B cell (primary cell): ENCODE measurements at regions not wholly inside any gene's neighbourhood (a gene's known extent, or its start where the extent isn't known, plus 50 kb on each side); places are given as distances from the start of the nearest gene placed in this dataset.

Experiments used
- ATAC-seq: fragments of 200-7000 bp; cut with Tn5 transposase; one replicate; pipeline ENCODE4 v1.10.0; 2021; ENCODE audit warnings: low read depth, mild to moderate bottlenecking, moderate number of reproducible peaks, moderate library complexity
- CTCF ChIA-PET: fragments of 350-600 bp; sonication (Branson Sonifier 250); formaldehyde crosslinking; loops from one replicate; lab custom pipeline; 2021; ENCODE audit warnings: antibody characterized with exemption, inconsistent platforms; lab: Charles Lee
- POLR2A ChIA-PET: fragments of 350-600 bp; sonication (Branson Sonifier 250); formaldehyde crosslinking; loops from one replicate; lab custom pipeline; 2021; ENCODE audit warnings: antibody characterized with exemption; lab: Charles Lee
- DNase-seq: peaks from one replicate; pipeline ENCODE4 v3.0.0; 2013
- H2AFZ ChIP-seq: 2 replicates; pipeline ENCODE4 v1.6.1; 2012; ENCODE audit warnings: mild to moderate bottlenecking, low read depth, low read length; ENCODE audit not compliant: insufficient read depth, poor library complexity, severe bottlenecking
- H3K27ac ChIP-seq, 2 donors: 1 replicate in 1 of 2; 2 replicates in 1 of 2; pipeline ENCODE4 v1.5.1; 2012 to 2013; ENCODE audit warnings: low read length in 2 of 2, mild to moderate bottlenecking in 2 of 2, moderate library complexity in 1 of 2
- H3K27me3 ChIP-seq, 4 experiments: fragments of 200-600 bp in 1 of 4; sonication (generic) in 1 of 4; replicated peaks in 1 of 4; 1 replicate in 2 of 4; 2 replicates in 2 of 4; pipeline versions ENCODE4 v1.6.1 to v1.7.0; 2013 to 2016; ENCODE audit warnings: low read length in 3 of 4, mild to moderate bottlenecking in 2 of 4, mixed read lengths in 1 of 4, moderate library complexity in 1 of 4; ENCODE audit not compliant: insufficient read depth in 4 of 4, control insufficient read depth in 3 of 4; ENCODE audit errors: control extremely low read depth in 1 of 4
- H3K36me3 ChIP-seq, 2 experiments: replicated peaks in 1 of 2; 1 replicate in 1 of 2; 2 replicates in 1 of 2; pipeline versions ENCODE4 v1.6.1 to v1.7.1; 2013; ENCODE audit warnings: low read length in 1 of 2; ENCODE audit not compliant: insufficient read depth in 2 of 2, control insufficient read depth in 1 of 2; ENCODE audit errors: control extremely low read depth in 1 of 2, extremely low read depth in 1 of 2
- H3K4me1 ChIP-seq, 2 donors: fragments of 200-600 bp in 1 of 2; sonication (generic) in 1 of 2; 1 replicate in 1 of 2; 2 replicates in 1 of 2; pipeline versions ENCODE4 v1.5.1 to v1.6.1; 2013 to 2017; ENCODE audit warnings: low read length in 2 of 2; ENCODE audit not compliant: control insufficient read depth in 2 of 2, insufficient read depth in 2 of 2
- H3K4me2 ChIP-seq: replicated peaks from 2 replicates; pipeline ENCODE3; 2012; ENCODE audit warnings: mild to moderate bottlenecking, low read depth, low read length; ENCODE audit not compliant: poor library complexity, severe bottlenecking
- H3K4me3 ChIP-seq, 5 experiments: fragments of 200-600 bp in 1 of 5; sonication (generic) in 1 of 5; 1 replicate in 3 of 5; 2 replicates in 2 of 5; pipeline versions ENCODE4 v1.5.1 to v1.7.0; 2011 to 2016; ENCODE audit warnings: low read length in 4 of 5, mild to moderate bottlenecking in 4 of 5, low read depth in 2 of 5, control low read depth in 1 of 5, moderate library complexity in 1 of 5; ENCODE audit not compliant: insufficient read depth in 1 of 5; ENCODE audit errors: control extremely low read depth in 1 of 5, extremely low read depth in 1 of 5
- H3K79me2 ChIP-seq: fragments of 200-600 bp; sonication (generic); one replicate; pipeline ENCODE4 v1.6.0; 2016; ENCODE audit warnings: low read length; ENCODE audit not compliant: control insufficient read depth, insufficient read depth
- H3K9ac ChIP-seq: fragments of 200-600 bp; sonication (generic); 2 replicates; pipeline ENCODE4 v1.6.1; 2017; ENCODE audit warnings: mild to moderate bottlenecking, low read length, moderate library complexity
- H3K9me3 ChIP-seq, 3 donors: one replicate each; pipeline versions ENCODE4 v1.6.1 to v1.7.1; 2013; ENCODE audit warnings: low read length in 2 of 3; ENCODE audit not compliant: control insufficient read depth in 2 of 3, insufficient read depth in 1 of 3; ENCODE audit errors: control extremely low read depth in 1 of 3
- H4K20me1 ChIP-seq: 2 replicates; pipeline ENCODE4 v1.6.0; 2012; ENCODE audit warnings: mild to moderate bottlenecking, low read length; ENCODE audit not compliant: insufficient read depth, control insufficient read depth, poor library complexity, severe bottlenecking
- H3K27ac Mint-ChIP-seq: one replicate; pipeline ENCODE4 v1.8.0; 2021; ENCODE audit warnings: mixed read lengths
- H3K27me3 Mint-ChIP-seq: one replicate; pipeline ENCODE4 v1.8.0; 2021; ENCODE audit warnings: mixed read lengths
- H3K4me1 Mint-ChIP-seq: one replicate; pipeline ENCODE4 v1.8.0; 2021; ENCODE audit warnings: mixed read lengths
- H3K4me3 Mint-ChIP-seq: one replicate; pipeline ENCODE4 v1.8.0; 2021; ENCODE audit warnings: mixed read lengths
- H3K9me3 Mint-ChIP-seq: one replicate; pipeline ENCODE4 v1.8.0; 2022; ENCODE audit warnings: mixed read lengths; ENCODE audit not compliant: insufficient read depth
- CTCF ChIP-seq: fragments of 200-600 bp; IDR thresholded peaks from one replicate; pipeline ENCODE4 v1.8.0; 2022; ENCODE audit warnings: antibody characterized with exemption, mild to moderate bottlenecking
- EZH2 ChIP-seq: IDR thresholded peaks from 2 replicates; pipeline ENCODE4 v1.6.1; 2012; ENCODE audit warnings: borderline replicate concordance, low read depth, mild to moderate bottlenecking, moderate library complexity, low read length; ENCODE audit not compliant: insufficient read depth, poor library complexity, severe bottlenecking
- WGBS: methylation state at CpG from one replicate; pipeline ENCODE4 v1.1.5; 2013; ENCODE audit warnings: missing lambda C conversion rate; ENCODE audit not compliant: insufficient coverage; 5-methylcytosine and 5-hydroxymethylcytosine counted together
- intact Hi-C: fragments of 100-400 bp; cut with micrococcal nuclease; formaldehyde crosslinking; loops from one replicate; pipeline ENCODE4 v1.10.0; 2022

- 17% methylated on average over 1 of the region's 4 CpGs for WGBS
- H3K27me3 Mint-ChIP-seq: no peaks in the 10 kb centered on the region
- Histone ChIP-seq H3K79me2 (no peaks in the 10 kb centered on the region), H3K36me3 (no peaks in the 10 kb centered on the region), H3K27ac (no peak overlapping the region), H3K4me1 (peaks cover 32 to 35% of the 10 kb centered on the region in 2 donors), H3K27me3 (no peaks in the 10 kb centered on the region), H3K4me3 (peak overlapping the region in 1 of 5 experiments; percentile 22), H2AFZ (peak overlapping the region; percentile 18), H3K9me3 (peaks cover 0 to 9% (median 7%) of the 10 kb centered on the region in 3 donors), H4K20me1 (no peaks in the 10 kb centered on the region), H3K4me2 (peak overlapping the region; percentile 38), H3K9ac (peak overlapping the region; percentile 2)
- peaks cover 4% of the 10 kb centered on the region for H3K9me3 Mint-ChIP-seq
- peaks cover 37% of the 10 kb centered on the region for H3K4me1 Mint-ChIP-seq
- peak overlapping the region; percentile 11 for H3K4me3 Mint-ChIP-seq
- POLR2A ChIA-PET: no interaction called here
- intact Hi-C loops: loop anchor here (5.0 kb wide), 1 partner anchor 53 kb away; no protein-coding TSS in a partner anchor
- ATAC-seq: no peak
- CTCF ChIA-PET: interaction anchor here (1.3 kb wide), 2 partner anchors 73 to 256 kb away, joined by 3 to 4 read pairs; no protein-coding TSS in a partner anchor
- DNase-seq: peak; percentile 29
- H3K27ac Mint-ChIP-seq: no peak overlapping the region
- no peak for TF ChIP-seq CTCF
- TF ChIP-seq EZH2: no peak
Observed at GRCh38 chr12:93243689-93244513, 133.8 kb upstream of the NUDT4 start.

- H3K4me1 Mint-ChIP-seq: peaks cover 43% of the 10 kb centered on the region
- peaks cover 3% of the 10 kb centered on the region for H3K9me3 Mint-ChIP-seq
- H3K27me3 Mint-ChIP-seq: no peaks in the 10 kb centered on the region
- H3K9me3 ChIP-seq: peaks cover 0 to 4% (median 3%) of the 10 kb centered on the region in 3 donors
- H3K27ac ChIP-seq: no peak overlapping the region
- H3K79me2 ChIP-seq: no peaks in the 10 kb centered on the region
- peak overlapping the region; percentile 38 for H3K4me2 ChIP-seq
- no peaks in the 10 kb centered on the region for H4K20me1 ChIP-seq
- H3K4me3 ChIP-seq: peak overlapping the region in 1 of 5 experiments; percentile 22
- no peaks in the 10 kb centered on the region for H3K27me3 ChIP-seq
- ATAC-seq (no peak), DNase-seq (no peak)
- CTCF ChIA-PET: interaction anchor here (1.3 kb wide), 2 partner anchors 72 to 257 kb away, joined by 3 to 4 read pairs; no protein-coding TSS in a partner anchor
- TF ChIP-seq CTCF (no peak), EZH2 (no peak)
- intact Hi-C loops: loop anchor here (5.0 kb wide), 1 partner anchor 53 kb away; no protein-coding TSS in a partner anchor
- POLR2A ChIA-PET: no interaction called here
- WGBS: no CpG with 5 or more reads among the region's 4 CpGs
- peak overlapping the region; percentile 26 for H3K4me3 Mint-ChIP-seq
- H3K9ac ChIP-seq: peak overlapping the region; percentile 2
- no peaks in the 10 kb centered on the region for H3K36me3 ChIP-seq
- H3K27ac Mint-ChIP-seq: no peak overlapping the region
- peaks cover 38 to 39% of the 10 kb centered on the region in 2 donors for H3K4me1 ChIP-seq
- peak overlapping the region; percentile 18 for H2AFZ ChIP-seq
Observed at GRCh38 chr12:93244514-93245077, 133.1 kb upstream of the NUDT4 start.
